CD14-positive monocyte (primary cell): ENCODE measurements at regions not wholly inside any gene's neighbourhood (a gene's known extent, or its start where the extent isn't known, plus 50 kb on each side); places are given as distances from the start of the nearest gene placed in this dataset.

Experiments
- DNase-seq, 3 donors: peaks; one replicate each; pipeline ENCODE4 v3.0.0-alpha.2; 2011 to 2022
- H2AFZ ChIP-seq: 2 replicates; pipeline ENCODE4 v1.6.0; 2012; ENCODE audit warnings: mild to moderate bottlenecking, low read depth, low read length, inconsistent platforms; ENCODE audit not compliant: insufficient read depth, poor library complexity, severe bottlenecking
- H3K27ac ChIP-seq, 2 donors: 1 replicate in 1 of 2; 2 replicates in 1 of 2; pipeline ENCODE4 v1.5.1; 2012 to 2013; ENCODE audit warnings: low read length in 2 of 2, control low read depth in 1 of 2, inconsistent platforms in 1 of 2, low read depth in 1 of 2, mild to moderate bottlenecking in 1 of 2
- H3K27me3 ChIP-seq, 2 donors: one replicate each; pipeline versions ENCODE4 v1.6.0 to v1.6.1; 2011 to 2013; ENCODE audit warnings: low read length in 2 of 2; ENCODE audit not compliant: control insufficient read depth in 2 of 2, insufficient read depth in 2 of 2
- H3K36me3 ChIP-seq, 2 donors: replicated peaks in 1 of 2; 1 replicate in 1 of 2; 2 replicates in 1 of 2; pipeline versions ENCODE4 v1.5.1 to v1.6.1; 2012 to 2013; ENCODE audit warnings: low read length in 2 of 2, control low read depth in 1 of 2, inconsistent platforms in 1 of 2, mild to moderate bottlenecking in 1 of 2; ENCODE audit not compliant: insufficient read depth in 2 of 2, control insufficient read depth in 1 of 2
- H3K4me1 ChIP-seq, 2 donors: 1 replicate in 1 of 2; 2 replicates in 1 of 2; pipeline versions ENCODE4 v1.5.1 to v1.6.1; 2012 to 2013; ENCODE audit warnings: low read length in 2 of 2, control low read depth in 1 of 2, inconsistent platforms in 1 of 2, mild to moderate bottlenecking in 1 of 2, moderate library complexity in 1 of 2; ENCODE audit not compliant: insufficient read depth in 2 of 2, control insufficient read depth in 1 of 2
- H3K4me2 ChIP-seq: replicated peaks from 2 replicates; pipeline ENCODE3; 2012; ENCODE audit warnings: low read length, moderate library complexity, mild to moderate bottlenecking; ENCODE audit not compliant: poor library complexity, severe bottlenecking; ENCODE audit errors: extremely low read depth
- H3K4me3 ChIP-seq, 3 experiments: fragments of 200-600 bp in 1 of 3; sonication (generic) in 1 of 3; replicated peaks in 1 of 3; 1 replicate in 2 of 3; 2 replicates in 1 of 3; pipeline ENCODE4 v1.5.1; 2011 to 2013; ENCODE audit warnings: low read length in 3 of 3, mild to moderate bottlenecking in 3 of 3, control low read depth in 2 of 3, low read depth in 2 of 3, inconsistent platforms in 1 of 3, moderate library complexity in 1 of 3
- H3K79me2 ChIP-seq: 2 replicates; pipeline ENCODE4 v1.6.0; 2012; ENCODE audit warnings: mild to moderate bottlenecking, control low read depth, inconsistent platforms, low read length, moderate library complexity; ENCODE audit not compliant: insufficient read depth
- H3K9ac ChIP-seq: 2 replicates; pipeline ENCODE4 v1.6.0; 2017; ENCODE audit warnings: low read length, mild to moderate bottlenecking; ENCODE audit not compliant: insufficient read depth, poor library complexity, severe bottlenecking
- H3K9me3 ChIP-seq, 2 donors: replicated peaks in 1 of 2; 1 replicate in 1 of 2; 2 replicates in 1 of 2; pipeline versions ENCODE4 v1.5.1 to v1.6.1; 2012 to 2013; ENCODE audit warnings: low read length in 2 of 2, control low read depth in 1 of 2; ENCODE audit not compliant: control insufficient read depth in 1 of 2, insufficient read depth in 1 of 2
- H4K20me1 ChIP-seq: 2 replicates; pipeline ENCODE4 v1.6.0; 2012; ENCODE audit warnings: mild to moderate bottlenecking, low read length, control low read depth, moderate library complexity; ENCODE audit not compliant: insufficient read depth
- H3K27ac Mint-ChIP-seq, 7 donors: one replicate each; pipeline ENCODE4 v1.8.0; 2020; ENCODE audit warnings: mild to moderate bottlenecking in 7 of 7, mixed read lengths in 7 of 7, moderate library complexity in 6 of 7, inconsistent platforms in 2 of 7
- H3K27me3 Mint-ChIP-seq, 3 donors: one replicate each; pipeline ENCODE4 v1.8.0; 2021 to 2022; ENCODE audit warnings: low read depth in 3 of 3, mild to moderate bottlenecking in 3 of 3, mixed read lengths in 3 of 3, moderate library complexity in 3 of 3, inconsistent platforms in 1 of 3
- H3K36me3 Mint-ChIP-seq, 2 donors: one replicate each; pipeline ENCODE4 v1.8.0; 2020; ENCODE audit warnings: mixed read lengths in 2 of 2, inconsistent platforms in 1 of 2, mild to moderate bottlenecking in 1 of 2
- H3K4me1 Mint-ChIP-seq: one replicate; pipeline ENCODE4 v1.8.0; 2020; ENCODE audit warnings: mild to moderate bottlenecking, mixed read lengths
- H3K4me3 Mint-ChIP-seq, 2 donors: one replicate each; pipeline ENCODE4 v1.8.0; 2020; ENCODE audit warnings: mild to moderate bottlenecking in 2 of 2, mixed read lengths in 2 of 2, moderate library complexity in 1 of 2
- H3K9me3 Mint-ChIP-seq, 7 donors: one replicate each; pipeline ENCODE4 v1.8.0; 2020 to 2022; ENCODE audit warnings: mixed read lengths in 7 of 7, mild to moderate bottlenecking in 6 of 7, moderate library complexity in 6 of 7, inconsistent platforms in 2 of 7
- WGBS: methylation state at CpG from one replicate; pipeline ENCODE4 v1.1.5; 2013; ENCODE audit warnings: missing lambda C conversion rate; ENCODE audit not compliant: insufficient coverage; 5-methylcytosine and 5-hydroxymethylcytosine counted together
- intact Hi-C, 2 donors: fragments of 100-400 bp; cut with micrococcal nuclease; formaldehyde crosslinking; loops; one replicate each; pipeline versions ENCODE4 v1.15.0 to v1.15.1; 2023
- TF ChIP-seq, protein P1 (sequence below): fragments of 200-600 bp; IDR thresholded peaks from one replicate; pipeline ENCODE4 v1.8.0; 2022; ENCODE audit warnings: antibody characterized with exemption, mild to moderate bottlenecking

GRCh38 chr1:102655034-102655433 is 453.3 kb downstream of the COL11A1 start:
- TF ChIP-seq, protein P1, sequence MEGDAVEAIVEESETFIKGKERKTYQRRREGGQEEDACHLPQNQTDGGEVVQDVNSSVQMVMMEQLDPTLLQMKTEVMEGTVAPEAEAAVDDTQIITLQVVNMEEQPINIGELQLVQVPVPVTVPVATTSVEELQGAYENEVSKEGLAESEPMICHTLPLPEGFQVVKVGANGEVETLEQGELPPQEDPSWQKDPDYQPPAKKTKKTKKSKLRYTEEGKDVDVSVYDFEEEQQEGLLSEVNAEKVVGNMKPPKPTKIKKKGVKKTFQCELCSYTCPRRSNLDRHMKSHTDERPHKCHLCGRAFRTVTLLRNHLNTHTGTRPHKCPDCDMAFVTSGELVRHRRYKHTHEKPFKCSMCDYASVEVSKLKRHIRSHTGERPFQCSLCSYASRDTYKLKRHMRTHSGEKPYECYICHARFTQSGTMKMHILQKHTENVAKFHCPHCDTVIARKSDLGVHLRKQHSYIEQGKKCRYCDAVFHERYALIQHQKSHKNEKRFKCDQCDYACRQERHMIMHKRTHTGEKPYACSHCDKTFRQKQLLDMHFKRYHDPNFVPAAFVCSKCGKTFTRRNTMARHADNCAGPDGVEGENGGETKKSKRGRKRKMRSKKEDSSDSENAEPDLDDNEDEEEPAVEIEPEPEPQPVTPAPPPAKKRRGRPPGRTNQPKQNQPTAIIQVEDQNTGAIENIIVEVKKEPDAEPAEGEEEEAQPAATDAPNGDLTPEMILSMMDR = no peak
- Histone ChIP-seq H4K20me1 (no peaks in the 10 kb centered on the region), H3K4me2 (no peak overlapping the region), H3K27ac (no peak overlapping the region), H3K36me3 (no peaks in the 10 kb centered on the region), H3K4me1 (no peaks in the 10 kb centered on the region), H2AFZ (no peak overlapping the region), H3K9ac (no peak overlapping the region), H3K27me3 (no peaks in the 10 kb centered on the region), H3K79me2 (no peaks in the 10 kb centered on the region), H3K9me3 (peaks cover 0 to 13% of the 10 kb centered on the region in 2 donors), H3K4me3 (no peak overlapping the region)
- intact Hi-C loops = no loop called here
- WGBS = 97% methylated on average over 7 of the region's 8 CpGs
- peaks cover 0 to 1% (median 0%) of the 10 kb centered on the region in 3 donors for H3K27me3 Mint-ChIP-seq
- no peak for DNase-seq
- peaks cover 3 to 13% (median 9%) of the 10 kb centered on the region in 7 donors for H3K9me3 Mint-ChIP-seq
- no peaks in the 10 kb centered on the region for H3K4me1 Mint-ChIP-seq
- H3K4me3 Mint-ChIP-seq = no peak overlapping the region
- H3K36me3 Mint-ChIP-seq = no peaks in the 10 kb centered on the region
- no peak overlapping the region for H3K27ac Mint-ChIP-seq

DNA sequence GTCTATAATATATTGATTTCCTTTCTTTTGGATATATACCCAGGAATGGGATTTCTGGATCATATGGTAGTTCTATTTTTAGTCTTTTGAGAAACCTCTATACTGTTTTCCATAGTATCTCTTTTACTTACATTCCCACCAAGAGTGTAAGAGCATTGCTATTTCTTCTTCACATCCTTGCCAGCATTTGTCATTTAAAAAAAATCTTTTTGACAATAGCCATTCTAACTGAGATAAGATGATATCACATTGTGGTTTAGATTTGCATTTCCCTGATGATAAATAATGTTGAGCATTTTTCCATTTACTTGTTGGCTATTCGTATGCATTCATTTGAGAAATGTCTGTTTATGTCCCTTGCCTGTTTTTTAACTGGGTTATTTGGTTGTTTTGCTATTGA is 467.4 kb downstream of the COL11A1 start:
- TF ChIP-seq, protein P1 = no peak
- H3K4me3 ChIP-seq = no peak overlapping the region
- H3K79me2 ChIP-seq = no peaks in the 10 kb centered on the region
- no peak for DNase-seq
- no peaks in the 10 kb centered on the region for H3K4me1 ChIP-seq
- Mint-ChIP-seq H3K36me3 (no peaks in the 10 kb centered on the region), H3K27me3 (peaks cover 0 to 2% (median 0%) of the 10 kb centered on the region in 3 donors), H3K4me3 (no peak overlapping the region), H3K4me1 (no peaks in the 10 kb centered on the region), H3K9me3 (peaks cover 0 to 8% (median 0%) of the 10 kb centered on the region in 7 donors), H3K27ac (no peak overlapping the region)
- intact Hi-C loops = no loop called here
- WGBS = no CpG with 5 or more reads among the region's 1 CpG
- H2AFZ ChIP-seq = no peak overlapping the region
- H3K4me2 ChIP-seq = no peak overlapping the region
- H4K20me1 ChIP-seq = no peaks in the 10 kb centered on the region
- H3K36me3 ChIP-seq = no peaks in the 10 kb centered on the region
- H3K9ac ChIP-seq = no peak overlapping the region
- no peaks in the 10 kb centered on the region for H3K9me3 ChIP-seq
- H3K27me3 ChIP-seq = no peaks in the 10 kb centered on the region
- H3K27ac ChIP-seq = no peak overlapping the region
